K562 (cell line): ENCODE measurements at regions not wholly inside any gene's neighbourhood (a gene's known extent, or its start where the extent isn't known, plus 50 kb on each side); places are given as distances from the start of the nearest gene placed in this dataset.

Experiments
- ATAC-seq: fragments of 200-7000 bp; cut with Tn5 transposase; 3 replicates; pipeline ENCODE4 v1.9.1; 2020; ENCODE audit warnings: moderate library complexity
- BruUV-seq: library from RNA; stranded (reverse); fragments of 400-500 nt; replicated peaks from 2 replicates; lab custom pipeline; 2021; lab: Mats Ljungman, UMichigan
- CTCF ChIA-PET: fragments of 300-600 bp; formaldehyde crosslinking; extraction: SDS; loops from one replicate; lab custom pipeline; 2021; ENCODE audit warnings: low intra/inter-chr PET ratio; lab: Yijun Ruan, JAX
- POLR2A ChIA-PET: fragments of 300-600, 350-650 bp; sonication (Branson Sonifier 250); formaldehyde crosslinking; extraction: SDS; loops from one replicate; lab custom pipeline; 2021; ENCODE audit warnings: antibody characterized with exemption, inconsistent platforms; lab: Yijun Ruan, JAX
- DNase-seq, 4 experiments: peaks; one replicate each; pipeline versions ENCODE4 v3.0.0 to v3.0.0-alpha.2; 2011 to 2018; ENCODE audit warnings: low spot score in 3 of 4, mixed read lengths in 3 of 4; ENCODE audit errors: extremely low read depth in 1 of 4
- FAIRE-seq: peaks from 2 replicates; lab custom pipeline; 2011; peaks lifted over from hg19 to GRCh38; lab: Jason Lieb, UNC
- H2AFZ ChIP-seq: 2 replicates; pipeline ENCODE4 v1.6.0; 2011; ENCODE audit warnings: low read depth, low read length, control low read depth, inconsistent platforms
- H3K27ac ChIP-seq: fragments of 200-600 bp; 3 replicates; pipeline ENCODE4 v1.8.0; 2011; ENCODE audit warnings: low read depth, mild to moderate bottlenecking, control low read depth, inconsistent platforms, low read length, moderate library complexity, mixed read lengths; ENCODE audit errors: extremely low read depth
- H3K27me3 ChIP-seq, 2 experiments: fragments of 300-600 bp in 1 of 2; 2 replicates in 1 of 2; 3 replicates in 1 of 2; pipeline versions ENCODE4 v1.6.0 to v1.8.0; 2011; ENCODE audit warnings: inconsistent platforms in 2 of 2, low read length in 2 of 2, mild to moderate bottlenecking in 1 of 2, mixed read lengths in 1 of 2, moderate library complexity in 1 of 2; ENCODE audit not compliant: control insufficient read depth in 2 of 2, insufficient read depth in 2 of 2
- H3K36me3 ChIP-seq: fragments of 300-600 bp; 3 replicates; pipeline ENCODE4 v1.8.0; 2011; ENCODE audit warnings: mild to moderate bottlenecking, low read length, inconsistent platforms; ENCODE audit not compliant: control insufficient read depth, insufficient read depth
- H3K4me1 ChIP-seq, 2 experiments: fragments of 200-600 bp in 1 of 2; replicated peaks in 1 of 2; 2 replicates in 1 of 2; 3 replicates in 1 of 2; pipeline versions ENCODE4 v1.5.1 to v1.8.0; 2011; ENCODE audit warnings: inconsistent platforms in 2 of 2, low read length in 2 of 2, mild to moderate bottlenecking in 1 of 2, mixed read lengths in 1 of 2, moderate library complexity in 1 of 2; ENCODE audit not compliant: control insufficient read depth in 2 of 2, insufficient read depth in 2 of 2
- H3K4me2 ChIP-seq: 2 replicates; pipeline ENCODE4 v1.6.1; 2011; ENCODE audit warnings: low read length, control low read depth, inconsistent platforms, mixed read lengths; ENCODE audit not compliant: insufficient read depth
- H3K4me3 ChIP-seq: fragments of 200-600 bp; sonication (generic), shearing (Covaris generic); 2 replicates; pipeline ENCODE4 v1.5.1; 2016; ENCODE audit warnings: control low read depth, inconsistent platforms
- H3K79me2 ChIP-seq: fragments of 200-600 bp; 3 replicates; pipeline ENCODE4 v1.8.0; 2011; ENCODE audit warnings: low read length, inconsistent platforms; ENCODE audit not compliant: control insufficient read depth, insufficient read depth
- H3K9ac ChIP-seq, 2 experiments: 2 replicates each; pipeline versions ENCODE4 v1.6.0 to v1.6.1; 2011; ENCODE audit warnings: low read depth in 2 of 2, low read length in 2 of 2, control low read depth in 1 of 2, inconsistent platforms in 1 of 2, mild to moderate bottlenecking in 1 of 2, mixed read lengths in 1 of 2; ENCODE audit not compliant: insufficient read depth in 1 of 2
- H3K9me1 ChIP-seq: one replicate; pipeline ENCODE4 v1.6.0; 2011; ENCODE audit warnings: inconsistent platforms, mild to moderate bottlenecking, low read length, moderate library complexity; ENCODE audit not compliant: control insufficient read depth, insufficient read depth
- H3K9me3 ChIP-seq: replicated peaks from 2 replicates; pipeline ENCODE4 v1.5.1; 2011; ENCODE audit warnings: low read depth, low read length, inconsistent platforms; ENCODE audit not compliant: control insufficient read depth, insufficient read depth
- H4K20me1 ChIP-seq: replicated peaks from 2 replicates; pipeline ENCODE4 v1.6.1; 2011; ENCODE audit warnings: low read length, inconsistent platforms, mixed read lengths; ENCODE audit not compliant: control insufficient read depth, insufficient read depth
- JUNB ChIP-seq: fragments of 450-650 bp; formaldehyde crosslinking; conservative IDR thresholded peaks from 2 replicates; pipeline ENCODE4 v1.4.0; 2020; ENCODE audit warnings: mild to moderate bottlenecking
- PBX2 ChIP-seq, 2 experiments: IDR thresholded peaks in 1 of 2; conservative IDR thresholded peaks in 1 of 2; 2 replicates each; pipeline ENCODE4 v1.6.1; 2016; ENCODE audit warnings: low read depth in 2 of 2, mild to moderate bottlenecking in 1 of 2, missing compliant biosample characterization in 1 of 2, missing genetic modification characterization in 1 of 2, moderate library complexity in 1 of 2
- POLR2A ChIP-seq: fragments of 450-650 bp; conservative IDR thresholded peaks from 2 replicates; pipeline ENCODE4 v1.6.1; 2016
- RBM39 ChIP-seq: fragments of 200-400 bp; formaldehyde crosslinking; optimal IDR thresholded peaks from 2 replicates; pipeline ENCODE3; 2018; ENCODE audit warnings: low read depth, low read length
- WGBS: fragments of 100-300 bp; shearing (Covaris generic); methylation state at CpG from one replicate; pipeline ENCODE4 v1.1.6; 2016; ENCODE audit warnings: low coverage, mixed read lengths; ENCODE audit not compliant: insufficient coverage; ENCODE audit errors: missing lambda C conversion rate; 5-methylcytosine and 5-hydroxymethylcytosine counted together
- in situ Hi-C: fragments of 300-500 bp; cut with MboI; formaldehyde crosslinking; loops from 4 replicates; pipeline ENCODE4 v1.15.0; 2018; ENCODE audit warnings: inconsistent platforms, mixed read lengths
- intact Hi-C: fragments of 100-400 bp; cut with micrococcal nuclease; formaldehyde crosslinking; loops from 2 replicates; pipeline ENCODE4 v1.14.2; 2022
- TF ChIP-seq, protein P1 (sequence below): fragments of 450-650 bp; formaldehyde crosslinking; IDR thresholded peaks from 2 replicates; pipeline ENCODE4 v1.4.0; 2020; ENCODE audit warnings: mild to moderate bottlenecking, moderate library complexity

DNA sequence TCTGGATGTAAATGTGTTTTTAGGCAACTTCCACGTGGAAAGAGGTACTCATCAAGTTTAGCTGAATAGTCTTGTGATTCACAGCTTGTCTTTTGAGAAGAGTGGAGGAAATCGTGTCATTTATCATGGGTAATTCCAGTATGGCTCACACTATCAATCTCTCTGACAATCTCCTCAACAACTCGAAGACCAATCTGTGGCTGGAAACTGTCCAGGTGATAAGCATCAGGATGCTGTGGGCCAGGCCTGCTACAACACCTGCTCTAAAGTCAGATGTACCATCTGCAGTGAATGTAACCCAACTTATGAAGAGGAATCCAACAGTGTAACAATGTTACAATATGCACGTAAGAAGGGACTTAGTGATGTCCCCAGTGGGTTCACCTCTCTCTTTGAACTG, 132.1 kb upstream of the GK2 start:
- no peaks in the 10 kb centered on the region for H3K4me1 ChIP-seq
- BruUV-seq, result no TSS peak
- no peaks in the 10 kb centered on the region for H3K79me2 ChIP-seq
- TF ChIP-seq, protein P1, sequence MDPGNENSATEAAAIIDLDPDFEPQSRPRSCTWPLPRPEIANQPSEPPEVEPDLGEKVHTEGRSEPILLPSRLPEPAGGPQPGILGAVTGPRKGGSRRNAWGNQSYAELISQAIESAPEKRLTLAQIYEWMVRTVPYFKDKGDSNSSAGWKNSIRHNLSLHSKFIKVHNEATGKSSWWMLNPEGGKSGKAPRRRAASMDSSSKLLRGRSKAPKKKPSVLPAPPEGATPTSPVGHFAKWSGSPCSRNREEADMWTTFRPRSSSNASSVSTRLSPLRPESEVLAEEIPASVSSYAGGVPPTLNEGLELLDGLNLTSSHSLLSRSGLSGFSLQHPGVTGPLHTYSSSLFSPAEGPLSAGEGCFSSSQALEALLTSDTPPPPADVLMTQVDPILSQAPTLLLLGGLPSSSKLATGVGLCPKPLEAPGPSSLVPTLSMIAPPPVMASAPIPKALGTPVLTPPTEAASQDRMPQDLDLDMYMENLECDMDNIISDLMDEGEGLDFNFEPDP, result no peak
- no peak for TF ChIP-seq POLR2A
- TF ChIP-seq JUNB (CRISPR knock-in tag), result no peak
- no peak for TF ChIP-seq RBM39
- TF ChIP-seq PBX2 (CRISPR knock-in tag; IDR thresholded peaks at IDR 0.05; ENCODE audit: low read depth), result no peak
- TF ChIP-seq PBX2 (tag; conservative IDR thresholded peaks at IDR 0.05; ENCODE audit: low read depth), result 0 out of 2 replicates have a peak, but pooled peaks have one; percentile 18
- POLR2A ChIA-PET, result no interaction called here
- CTCF ChIA-PET, result no interaction called here
- DNase-seq, result no peak
- no peak overlapping the region for H3K27ac ChIP-seq
- no peaks in the 10 kb centered on the region for H3K9me1 ChIP-seq
- H2AFZ ChIP-seq, result no peak overlapping the region
- H3K27me3 ChIP-seq, result no peaks in the 10 kb centered on the region
- H4K20me1 ChIP-seq, result no peaks in the 10 kb centered on the region
- H3K9me3 ChIP-seq, result no peaks in the 10 kb centered on the region
- no peaks in the 10 kb centered on the region for H3K36me3 ChIP-seq
- intact Hi-C loops, result no loop called here
- WGBS, result 4% methylated on average over 4 of the region's 4 CpGs
- no peak overlapping the region for H3K4me3 ChIP-seq
- no peak overlapping the region for H3K4me2 ChIP-seq
- in situ Hi-C loops, result no loop called here
- no peak for FAIRE-seq
- H3K9ac ChIP-seq, result no peak overlapping the region
- no peak for ATAC-seq
